ENCODE measurements at regions not wholly inside any gene's neighbourhood (a gene's known extent, or its start where the extent isn't known, plus 50 kb on each side); places are given as distances from the start of the nearest gene placed in this dataset.
A peak's percentile ranks its signal among the peaks of the same experiment; 100 is the strongest.

DNA sequence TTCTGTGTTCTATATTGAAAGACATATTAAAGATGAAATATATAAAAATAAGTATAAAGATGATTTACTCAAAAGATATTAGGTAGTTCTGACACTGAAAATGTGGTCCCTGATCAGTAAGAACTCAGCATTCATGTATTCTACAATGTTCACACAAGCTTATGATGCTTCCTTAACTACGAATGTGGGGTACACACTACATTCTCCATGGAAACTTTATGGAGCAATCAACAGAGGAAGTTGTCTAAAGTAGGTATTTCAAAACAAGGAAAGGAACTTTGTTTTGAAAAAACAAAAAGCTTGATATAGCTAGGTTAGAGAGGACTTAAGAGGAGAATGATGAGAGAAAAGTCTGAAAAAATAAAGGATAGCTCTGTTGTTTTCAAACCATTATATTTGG lies 119.7 kb upstream of the RGS18 start:
- no peak for TF ChIP-seq CTCF (conservative IDR thresholded peaks at IDR 0.05; ENCODE audit: low read depth, low read length)
- no peak for DNase-seq (ENCODE audit: low read depth)
- H3K4me3 ChIP-seq (ENCODE audit: low read length): no peak overlapping the region

- peak; percentile 81 for DNase-seq (ENCODE audit: low read depth)
- H3K4me3 ChIP-seq (ENCODE audit: low read length): no peak overlapping the region
- TF ChIP-seq CTCF (conservative IDR thresholded peaks at IDR 0.05; ENCODE audit: low read depth, low read length): no peak
Observed at GRCh38 chr1:192045131-192045530, 113.1 kb upstream of the RGS18 start.

- H3K4me3 ChIP-seq (ENCODE audit: low read length): no peak overlapping the region
- peak; percentile 45 for DNase-seq (ENCODE audit: low read depth)
- no peak for TF ChIP-seq CTCF (conservative IDR thresholded peaks at IDR 0.05; ENCODE audit: low read depth, low read length)
Observed at GRCh38 chr1:192053531-192053971, 104.7 kb upstream of the RGS18 start.

- no peak overlapping the region for H3K4me3 ChIP-seq (ENCODE audit: low read length)
- DNase-seq (ENCODE audit: low read depth): no peak
- no peak for TF ChIP-seq CTCF (conservative IDR thresholded peaks at IDR 0.05; ENCODE audit: low read depth, low read length)
Observed at GRCh38 chr1:192057766-192058165, 100.5 kb upstream of the RGS18 start.

DNA sequence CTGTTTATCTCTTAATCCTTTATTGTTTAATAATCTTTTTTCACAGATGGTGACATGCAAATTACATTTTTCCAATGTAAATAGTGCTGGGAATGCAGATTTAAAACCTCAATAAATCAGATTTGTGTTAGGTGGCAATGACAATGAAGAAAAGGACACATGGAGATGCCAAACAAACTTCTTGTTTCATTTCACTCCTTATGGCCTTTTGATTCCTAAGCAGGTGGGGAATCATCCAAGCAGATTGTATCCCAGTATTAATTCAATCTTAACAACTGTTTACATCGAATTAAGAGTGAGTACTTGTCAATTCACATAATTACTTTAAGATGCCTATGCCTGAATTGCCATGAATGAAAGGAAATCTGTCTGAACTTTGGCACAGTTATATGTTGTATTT lies 98.9 kb upstream of the RGS18 start:
- DNase-seq (ENCODE audit: low read depth): no peak
- no peak overlapping the region for H3K4me3 ChIP-seq (ENCODE audit: low read length)
- TF ChIP-seq CTCF (conservative IDR thresholded peaks at IDR 0.05; ENCODE audit: low read depth, low read length): no peak

DNA sequence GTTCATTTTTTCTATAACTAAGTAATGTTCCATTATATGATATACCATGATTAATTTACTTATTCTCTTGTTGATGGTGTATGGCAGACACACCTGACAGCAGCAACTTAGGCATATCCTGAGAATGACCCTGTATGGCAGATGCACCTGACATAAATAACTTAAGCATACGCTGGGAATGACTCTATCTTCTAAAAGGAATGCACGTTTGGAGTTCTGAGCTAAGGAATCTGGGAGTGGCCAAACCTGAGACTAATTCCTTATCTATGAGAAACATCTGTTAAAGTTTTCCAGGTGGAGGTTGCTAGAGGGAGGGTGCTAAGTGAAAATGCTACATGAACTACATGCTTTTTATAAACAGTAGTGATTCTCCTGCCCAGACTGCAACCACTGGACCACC lies 96.7 kb upstream of the RGS18 start:
- DNase-seq (ENCODE audit: low read depth): no peak
- no peak for TF ChIP-seq CTCF (conservative IDR thresholded peaks at IDR 0.05; ENCODE audit: low read depth, low read length)
- no peak overlapping the region for H3K4me3 ChIP-seq (ENCODE audit: low read length)

DNA sequence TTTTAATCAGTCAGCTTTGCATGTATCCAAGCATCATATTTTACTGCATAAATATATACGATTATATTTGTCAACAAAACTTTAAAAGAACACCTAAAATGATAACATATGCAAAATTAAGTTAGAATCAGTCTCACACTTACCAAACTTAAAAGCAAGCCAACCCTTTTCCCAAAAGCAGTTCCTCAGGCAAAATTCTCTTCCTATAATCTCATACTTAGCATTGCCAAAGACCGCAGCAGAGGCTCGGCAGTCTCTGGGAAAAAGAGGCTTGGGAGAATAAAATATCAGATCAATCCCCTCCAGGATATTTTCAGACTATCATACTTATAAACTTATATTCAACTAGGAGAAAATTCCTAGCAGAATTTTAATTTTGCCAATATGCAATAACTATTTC lies 93.2 kb upstream of the RGS18 start:
- no peak for DNase-seq (ENCODE audit: low read depth)
- TF ChIP-seq CTCF (conservative IDR thresholded peaks at IDR 0.05; ENCODE audit: low read depth, low read length): no peak
- H3K4me3 ChIP-seq (ENCODE audit: low read length): no peak overlapping the region
